HG02623 (cell line): ENCODE measurements at regions not wholly inside any gene's neighbourhood (a gene's known extent, or its start where the extent isn't known, plus 50 kb on each side); places are given as distances from the start of the nearest gene placed in this dataset.

Source experiments
- ATAC-seq: cut with Tn5 transposase; IDR thresholded peaks from one replicate; pipeline ENCODE4 v1.9.1; 2021; ENCODE audit warnings: moderate library complexity; ENCODE audit not compliant: unreplicated experiment

- no peak for ATAC-seq
Measured at GRCh38 chr1:38242506-38242905, 195.9 kb upstream of the POU3F1 start.

- no peak for ATAC-seq
Measured at GRCh38 chr1:38241594-38242334, 195.2 kb upstream of the POU3F1 start.

- no peak for ATAC-seq
Measured at GRCh38 chr1:38240618-38241017, 194.0 kb upstream of the POU3F1 start.

- no peak for ATAC-seq
Measured at GRCh38 chr1:38239258-38239835, 192.8 kb upstream of the POU3F1 start.

- ATAC-seq, result no peak
Measured at GRCh38 chr1:38238294-38238693, 191.7 kb upstream of the POU3F1 start.

GRCh38 chr1:38235705-38236104 lies 189.1 kb upstream of the POU3F1 start:
- ATAC-seq, result no peak

GRCh38 chr1:38231941-38232340 lies 185.3 kb upstream of the POU3F1 start:
- no peak for ATAC-seq

- no peak for ATAC-seq
Measured at GRCh38 chr1:38228718-38229117, 182.1 kb upstream of the POU3F1 start.

GRCh38 chr1:38225745-38226144 lies 179.2 kb upstream of the POU3F1 start:
- ATAC-seq, result no peak

- no peak for ATAC-seq
Measured at GRCh38 chr1:38223391-38223790, 176.8 kb upstream of the POU3F1 start.

- ATAC-seq, result no peak
Measured at GRCh38 chr1:38222891-38223290, 176.3 kb upstream of the POU3F1 start.

GRCh38 chr1:38221006-38221649 lies 174.5 kb upstream of the POU3F1 start:
- ATAC-seq, result no peak

- no peak for ATAC-seq
Measured at GRCh38 chr1:38217316-38217715, 170.7 kb upstream of the POU3F1 start.

GRCh38 chr1:38213646-38214434 lies 167.2 kb upstream of the POU3F1 start:
- no peak for ATAC-seq

GRCh38 chr1:38210895-38211177 lies 164.2 kb upstream of the POU3F1 start:
- no peak for ATAC-seq

GRCh38 chr1:38210021-38210894 lies 163.7 kb upstream of the POU3F1 start:
- no peak for ATAC-seq

GRCh38 chr1:38208716-38209632 lies 162.4 kb upstream of the POU3F1 start:
- ATAC-seq, result no peak

- no peak for ATAC-seq
Measured at GRCh38 chr1:38207906-38208305, 161.3 kb upstream of the POU3F1 start.

GRCh38 chr1:38207275-38207674 lies 160.7 kb upstream of the POU3F1 start:
- ATAC-seq, result no peak

- no peak for ATAC-seq
Measured at GRCh38 chr1:38204698-38205097, 158.1 kb upstream of the POU3F1 start.
